ENCODE measurements at regions not wholly inside any gene's neighbourhood (a gene's known extent, or its start where the extent isn't known, plus 50 kb on each side); places are given as distances from the start of the nearest gene placed in this dataset.

DNA sequence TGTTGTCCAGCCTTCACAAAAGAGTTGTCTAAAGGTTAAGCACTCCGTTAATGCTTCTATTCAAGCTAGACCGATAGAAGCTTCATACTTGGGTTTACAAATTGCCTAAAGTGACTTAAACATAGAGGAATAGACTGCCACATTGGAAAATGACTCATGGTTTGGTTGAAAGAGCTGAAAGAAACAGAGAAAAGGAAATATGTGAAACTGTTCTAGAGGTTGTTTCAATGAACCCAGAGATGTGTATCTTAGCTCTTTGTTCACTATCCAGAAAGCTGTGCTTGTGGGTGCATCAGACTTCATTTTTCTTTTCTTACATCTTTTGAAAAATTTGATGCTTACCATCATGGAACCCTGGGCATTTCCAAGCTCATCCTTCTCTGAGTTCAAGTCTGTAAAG, 736.2 kb downstream of the INHBA start:
- Histone ChIP-seq H3K4me3 (ENCODE audit: low read length) (no peak overlapping the region), H3K27me3 (ENCODE audit: control insufficient read depth, insufficient read depth, low read length) (no peaks in the 10 kb centered on the region), H3K36me3 (ENCODE audit: control insufficient read depth, insufficient read depth, low read length) (no peaks in the 10 kb centered on the region), H3K27ac (ENCODE audit: low read depth, low read length) (no peak overlapping the region), H3K9ac (ENCODE audit: low read length) (no peak overlapping the region), H3K4me1 (ENCODE audit: control insufficient read depth, insufficient read depth, low read length) (no peaks in the 10 kb centered on the region)

GRCh38 chr7:40965774-40966173, 737.1 kb downstream of the INHBA start:
- H3K9ac ChIP-seq (ENCODE audit: low read length), result no peak overlapping the region
- H3K36me3 ChIP-seq (ENCODE audit: control insufficient read depth, insufficient read depth, low read length), result no peaks in the 10 kb centered on the region
- no peak overlapping the region for H3K27ac ChIP-seq (ENCODE audit: low read depth, low read length)
- H3K4me1 ChIP-seq (ENCODE audit: control insufficient read depth, insufficient read depth, low read length), result no peaks in the 10 kb centered on the region
- no peaks in the 10 kb centered on the region for H3K27me3 ChIP-seq (ENCODE audit: control insufficient read depth, insufficient read depth, low read length)
- H3K4me3 ChIP-seq (ENCODE audit: low read length), result no peak overlapping the region

- Histone ChIP-seq H3K36me3 (ENCODE audit: control insufficient read depth, insufficient read depth, low read length) (no peaks in the 10 kb centered on the region), H3K27me3 (ENCODE audit: control insufficient read depth, insufficient read depth, low read length) (no peaks in the 10 kb centered on the region), H3K9ac (ENCODE audit: low read length) (no peak overlapping the region), H3K4me1 (ENCODE audit: control insufficient read depth, insufficient read depth, low read length) (no peaks in the 10 kb centered on the region), H3K4me3 (ENCODE audit: low read length) (no peak overlapping the region), H3K27ac (ENCODE audit: low read depth, low read length) (no peak overlapping the region)
Observed at GRCh38 chr7:40965016-40965415, 737.9 kb downstream of the INHBA start.

- Histone ChIP-seq H3K27me3 (ENCODE audit: control insufficient read depth, insufficient read depth, low read length) (no peaks in the 10 kb centered on the region), H3K4me1 (ENCODE audit: control insufficient read depth, insufficient read depth, low read length) (no peaks in the 10 kb centered on the region), H3K9ac (ENCODE audit: low read length) (no peak overlapping the region), H3K4me3 (ENCODE audit: low read length) (no peak overlapping the region), H3K36me3 (ENCODE audit: control insufficient read depth, insufficient read depth, low read length) (no peaks in the 10 kb centered on the region), H3K27ac (ENCODE audit: low read depth, low read length) (no peak overlapping the region)
Observed at GRCh38 chr7:40964610-40965009, 738.3 kb downstream of the INHBA start.

- no peaks in the 10 kb centered on the region for H3K27me3 ChIP-seq (ENCODE audit: control insufficient read depth, insufficient read depth, low read length)
- H3K9ac ChIP-seq (ENCODE audit: low read length), result no peak overlapping the region
- H3K4me3 ChIP-seq (ENCODE audit: low read length), result no peak overlapping the region
- H3K36me3 ChIP-seq (ENCODE audit: control insufficient read depth, insufficient read depth, low read length), result no peaks in the 10 kb centered on the region
- H3K4me1 ChIP-seq (ENCODE audit: control insufficient read depth, insufficient read depth, low read length), result no peaks in the 10 kb centered on the region
- H3K27ac ChIP-seq (ENCODE audit: low read depth, low read length), result no peak overlapping the region
Observed at GRCh38 chr7:40959955-40960354, 742.9 kb downstream of the INHBA start.

DNA sequence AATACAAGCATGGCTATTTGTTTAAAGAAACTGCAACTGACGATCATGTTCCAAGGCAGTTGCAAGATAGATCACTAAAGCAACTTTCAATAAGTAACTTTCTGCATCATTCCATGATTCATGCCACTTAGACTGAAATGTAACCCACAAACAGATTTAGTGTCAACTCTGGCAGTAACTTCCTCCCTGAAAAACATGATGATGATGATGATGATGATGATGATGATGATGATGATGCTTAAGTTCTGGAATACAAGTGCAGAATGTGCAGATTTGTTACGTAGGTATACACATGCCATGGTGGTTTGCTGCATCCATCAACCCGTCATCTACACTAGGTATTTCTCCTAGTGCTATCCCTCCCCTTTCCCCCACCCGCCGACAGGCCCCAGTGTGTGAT, 754.7 kb downstream of the INHBA start:
- H3K9ac ChIP-seq (ENCODE audit: low read length), result no peak overlapping the region
- H3K36me3 ChIP-seq (ENCODE audit: control insufficient read depth, insufficient read depth, low read length), result no peaks in the 10 kb centered on the region
- no peaks in the 10 kb centered on the region for H3K4me1 ChIP-seq (ENCODE audit: control insufficient read depth, insufficient read depth, low read length)
- no peak overlapping the region for H3K27ac ChIP-seq (ENCODE audit: low read depth, low read length)
- no peak overlapping the region for H3K4me3 ChIP-seq (ENCODE audit: low read length)
- no peaks in the 10 kb centered on the region for H3K27me3 ChIP-seq (ENCODE audit: control insufficient read depth, insufficient read depth, low read length)

DNA sequence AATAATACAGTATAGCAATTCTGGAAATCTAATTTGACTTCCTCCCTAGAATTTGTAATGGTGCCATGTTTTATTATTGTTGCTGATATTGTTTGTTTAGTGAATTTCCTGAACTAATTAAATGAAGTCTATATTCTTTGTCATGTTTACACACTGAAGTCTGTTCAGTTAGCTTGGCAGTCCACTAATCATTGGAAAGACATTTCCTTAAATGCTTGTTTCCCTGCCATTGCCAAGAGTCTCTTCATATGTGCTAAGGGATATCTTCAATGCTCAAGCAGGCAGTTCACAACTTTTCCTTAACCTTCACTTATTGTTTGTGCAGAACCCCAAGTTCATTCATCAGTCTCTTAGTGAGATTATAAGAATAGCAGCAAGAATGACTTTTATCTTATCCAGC, 755.3 kb downstream of the INHBA start:
- no peaks in the 10 kb centered on the region for H3K36me3 ChIP-seq (ENCODE audit: control insufficient read depth, insufficient read depth, low read length)
- no peak overlapping the region for H3K4me3 ChIP-seq (ENCODE audit: low read length)
- no peak overlapping the region for H3K9ac ChIP-seq (ENCODE audit: low read length)
- H3K27ac ChIP-seq (ENCODE audit: low read depth, low read length), result no peak overlapping the region
- H3K4me1 ChIP-seq (ENCODE audit: control insufficient read depth, insufficient read depth, low read length), result no peaks in the 10 kb centered on the region
- no peaks in the 10 kb centered on the region for H3K27me3 ChIP-seq (ENCODE audit: control insufficient read depth, insufficient read depth, low read length)

DNA sequence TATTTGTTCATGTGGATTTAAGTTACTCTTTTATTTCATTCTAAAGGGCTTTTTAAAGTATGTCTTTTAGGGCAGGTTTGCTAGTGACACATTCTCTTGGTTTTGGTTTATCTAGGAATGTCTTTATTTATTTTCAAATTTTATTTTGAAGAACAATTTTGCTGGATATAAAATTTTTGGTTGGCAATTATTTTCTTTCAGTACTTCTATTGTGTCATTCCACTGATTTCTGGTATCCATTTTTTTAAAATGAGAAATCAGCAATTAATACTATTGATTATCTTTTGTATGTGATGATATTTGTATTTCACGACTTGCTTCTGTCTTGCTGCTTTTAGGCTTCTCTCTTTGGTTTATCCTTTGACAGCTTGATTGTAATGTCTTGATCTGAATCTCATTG, 756.3 kb downstream of the INHBA start:
- Histone ChIP-seq H3K4me1 (ENCODE audit: control insufficient read depth, insufficient read depth, low read length) (no peaks in the 10 kb centered on the region), H3K4me3 (ENCODE audit: low read length) (no peak overlapping the region), H3K27me3 (ENCODE audit: control insufficient read depth, insufficient read depth, low read length) (no peaks in the 10 kb centered on the region), H3K9ac (ENCODE audit: low read length) (no peak overlapping the region), H3K27ac (ENCODE audit: low read depth, low read length) (no peak overlapping the region), H3K36me3 (ENCODE audit: control insufficient read depth, insufficient read depth, low read length) (no peaks in the 10 kb centered on the region)

- Histone ChIP-seq H3K4me1 (ENCODE audit: control insufficient read depth, insufficient read depth, low read length) (no peaks in the 10 kb centered on the region), H3K36me3 (ENCODE audit: control insufficient read depth, insufficient read depth, low read length) (no peaks in the 10 kb centered on the region), H3K27ac (ENCODE audit: low read depth, low read length) (no peak overlapping the region), H3K27me3 (ENCODE audit: control insufficient read depth, insufficient read depth, low read length) (no peaks in the 10 kb centered on the region), H3K4me3 (ENCODE audit: low read length) (no peak overlapping the region), H3K9ac (ENCODE audit: low read length) (no peak overlapping the region)
Observed at GRCh38 chr7:40945788-40946187, 757.1 kb downstream of the INHBA start.

GRCh38 chr7:40944981-40945585, 757.8 kb downstream of the INHBA start:
- Histone ChIP-seq H3K36me3 (ENCODE audit: control insufficient read depth, insufficient read depth, low read length) (no peaks in the 10 kb centered on the region), H3K4me3 (ENCODE audit: low read length) (no peak overlapping the region), H3K27me3 (ENCODE audit: control insufficient read depth, insufficient read depth, low read length) (no peaks in the 10 kb centered on the region), H3K4me1 (ENCODE audit: control insufficient read depth, insufficient read depth, low read length) (no peaks in the 10 kb centered on the region), H3K9ac (ENCODE audit: low read length) (no peak overlapping the region), H3K27ac (ENCODE audit: low read depth, low read length) (no peak overlapping the region)

- no peaks in the 10 kb centered on the region for H3K27me3 ChIP-seq (ENCODE audit: control insufficient read depth, insufficient read depth, low read length)
- no peak overlapping the region for H3K9ac ChIP-seq (ENCODE audit: low read length)
- H3K4me3 ChIP-seq (ENCODE audit: low read length), result no peak overlapping the region
- no peaks in the 10 kb centered on the region for H3K4me1 ChIP-seq (ENCODE audit: control insufficient read depth, insufficient read depth, low read length)
- H3K27ac ChIP-seq (ENCODE audit: low read depth, low read length), result no peak overlapping the region
- H3K36me3 ChIP-seq (ENCODE audit: control insufficient read depth, insufficient read depth, low read length), result no peaks in the 10 kb centered on the region
Observed at GRCh38 chr7:40937879-40938278, 765.0 kb downstream of the INHBA start.

DNA sequence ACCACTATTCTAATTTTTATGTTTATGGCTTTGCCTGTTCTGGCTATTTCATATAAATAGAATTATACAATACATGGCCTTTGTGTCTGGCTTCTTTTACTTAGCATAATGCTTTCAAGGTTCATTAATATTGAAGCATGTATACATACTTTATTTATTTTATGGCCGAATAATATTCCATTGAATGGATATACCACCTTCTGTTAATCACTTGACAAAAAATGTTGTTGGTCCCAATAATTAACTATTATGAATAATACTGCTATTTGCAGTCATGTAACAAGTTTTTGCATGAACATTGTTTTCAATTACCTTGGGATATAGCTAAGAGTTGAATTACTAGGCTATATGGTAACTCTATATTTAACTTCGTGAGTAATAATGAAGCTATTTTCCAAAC, 767.5 kb downstream of the INHBA start:
- Histone ChIP-seq H3K4me3 (ENCODE audit: low read length) (no peak overlapping the region), H3K27me3 (ENCODE audit: control insufficient read depth, insufficient read depth, low read length) (no peaks in the 10 kb centered on the region), H3K36me3 (ENCODE audit: control insufficient read depth, insufficient read depth, low read length) (no peaks in the 10 kb centered on the region), H3K4me1 (ENCODE audit: control insufficient read depth, insufficient read depth, low read length) (no peaks in the 10 kb centered on the region), H3K9ac (ENCODE audit: low read length) (no peak overlapping the region), H3K27ac (ENCODE audit: low read depth, low read length) (no peak overlapping the region)

- H3K27ac ChIP-seq (ENCODE audit: low read depth, low read length), result no peak overlapping the region
- H3K27me3 ChIP-seq (ENCODE audit: control insufficient read depth, insufficient read depth, low read length), result no peaks in the 10 kb centered on the region
- H3K9ac ChIP-seq (ENCODE audit: low read length), result no peak overlapping the region
- peaks cover 3% of the 10 kb centered on the region for H3K4me1 ChIP-seq (ENCODE audit: control insufficient read depth, insufficient read depth, low read length)
- H3K36me3 ChIP-seq (ENCODE audit: control insufficient read depth, insufficient read depth, low read length), result no peaks in the 10 kb centered on the region
- H3K4me3 ChIP-seq (ENCODE audit: low read length), result no peak overlapping the region
Observed at GRCh38 chr7:40923626-40924025, 779.3 kb downstream of the INHBA start.

All from rectal smooth muscle tissue (tissue), 1 donor.